SK-N-SH (cell line): ENCODE measurements at regions not wholly inside any gene's neighbourhood (a gene's known extent, or its start where the extent isn't known, plus 50 kb on each side); places are given as distances from the start of the nearest gene placed in this dataset.

Experiments used
- CTCF ChIA-PET: fragments of 300-600, 350-600 bp; formaldehyde crosslinking; extraction: SDS; loops from one replicate; lab custom pipeline; 2021; lab: Yijun Ruan, JAX
- POLR2A ChIA-PET: fragments of 350-600 bp; sonication (Branson Sonifier 250); formaldehyde crosslinking; extraction: SDS; loops from one replicate; lab custom pipeline; 2020; ENCODE audit warnings: antibody characterized with exemption, inconsistent platforms; lab: Yijun Ruan, JAX
- DNase-seq: peaks from one replicate; pipeline ENCODE4 v3.0.0; 2012
- H2AFZ ChIP-seq: fragments of 200-600 bp; sonication (generic); 2 replicates; pipeline ENCODE4 v1.8.1; 2016; ENCODE audit warnings: antibody characterized with exemption, mild to moderate bottlenecking, low read depth
- H3F3A ChIP-seq: fragments of 200-600 bp; sonication (generic); replicated peaks from 2 replicates; pipeline ENCODE3; 2016; ENCODE audit warnings: antibody characterized with exemption, mild to moderate bottlenecking; ENCODE audit not compliant: insufficient read depth
- H3K27ac ChIP-seq, 2 experiments: fragments of 200-500 bp in 1 of 2; fragments of 200-600 bp in 1 of 2; sonication (Bioruptor generic) in 1 of 2; sonication (generic), shearing (Covaris generic) in 1 of 2; 2 replicates each; pipeline versions ENCODE4 v1.5.1 to v1.6.1; 2014 to 2016; ENCODE audit warnings: low read depth in 2 of 2, inconsistent platforms in 1 of 2, low read length in 1 of 2, mild to moderate bottlenecking in 1 of 2, mixed read lengths in 1 of 2
- H3K27me3 ChIP-seq: fragments of 200-600 bp; sonication (generic), shearing (Covaris generic); 2 replicates; pipeline ENCODE4 v1.6.1; 2016; ENCODE audit warnings: mixed run types; ENCODE audit not compliant: insufficient read depth
- H3K36me3 ChIP-seq, 2 experiments: fragments of 200-500 bp in 1 of 2; fragments of 200-600 bp in 1 of 2; sonication (Bioruptor generic) in 1 of 2; sonication (generic) in 1 of 2; replicated peaks in 1 of 2; 2 replicates each; pipeline versions ENCODE3 to v1.5.1; 2014 to 2016; ENCODE audit warnings: low read length in 1 of 2, mild to moderate bottlenecking in 1 of 2; ENCODE audit not compliant: insufficient read depth in 2 of 2, control insufficient read depth in 1 of 2
- H3K4me1 ChIP-seq, 2 experiments: fragments of 200-500 bp in 1 of 2; fragments of 200-600 bp in 1 of 2; sonication (Bioruptor generic) in 1 of 2; sonication (generic), shearing (Covaris generic) in 1 of 2; 2 replicates each; pipeline versions ENCODE4 v1.5.1 to v1.6.1; 2014 to 2016; ENCODE audit warnings: low read depth in 1 of 2, low read length in 1 of 2, mixed run types in 1 of 2; ENCODE audit not compliant: insufficient read depth in 2 of 2, control insufficient read depth in 1 of 2
- H3K4me2 ChIP-seq: fragments of 200-600 bp; sonication (generic), shearing (Covaris generic); 2 replicates; pipeline ENCODE4 v1.6.1; 2017; ENCODE audit warnings: mixed run types
- H3K4me3 ChIP-seq, 2 experiments: fragments of 200-500 bp in 1 of 2; fragments of 200-600 bp in 1 of 2; sonication (Bioruptor generic) in 1 of 2; sonication (generic), shearing (Covaris generic) in 1 of 2; 2 replicates each; pipeline versions ENCODE4 v1.5.1 to v1.8.1; 2014 to 2016; ENCODE audit warnings: low read depth in 2 of 2, inconsistent platforms in 1 of 2, low read length in 1 of 2, mild to moderate bottlenecking in 1 of 2, mixed read lengths in 1 of 2, moderate library complexity in 1 of 2
- H3K79me2 ChIP-seq: fragments of 200-600 bp; sonication (generic); 2 replicates; pipeline ENCODE4 v1.8.1; 2017; ENCODE audit warnings: mild to moderate bottlenecking; ENCODE audit not compliant: insufficient read depth
- H3K9ac ChIP-seq: fragments of 200-600 bp; sonication (generic); 2 replicates; pipeline ENCODE4 v1.6.1; 2017; ENCODE audit warnings: mixed run types
- H3K9me2 ChIP-seq: fragments of 200-600 bp; sonication (generic); 2 replicates; pipeline ENCODE4 v1.6.1; 2017; ENCODE audit warnings: mixed run types
- H3K9me3 ChIP-seq: fragments of 200-600 bp; sonication (generic); 2 replicates; pipeline ENCODE4 v1.6.1; 2017; ENCODE audit warnings: mixed run types, mild to moderate bottlenecking, moderate library complexity
- H4K20me1 ChIP-seq: fragments of 200-600 bp; sonication (generic); 2 replicates; pipeline ENCODE4 v1.6.1; 2017; ENCODE audit warnings: mild to moderate bottlenecking, mixed run types; ENCODE audit not compliant: insufficient read depth
- CHD2 ChIP-seq: fragments of 150-350 bp; IDR thresholded peaks from 2 replicates; pipeline ENCODE4 v1.6.1; 2018; ENCODE audit warnings: low read length; ENCODE audit not compliant: partially characterized antibody
- EZH2phosphoT487 ChIP-seq: fragments of 200-600 bp; sonication (generic); IDR thresholded peaks from 2 replicates; pipeline ENCODE4 v1.6.1; 2017; ENCODE audit warnings: low read depth, mixed run types, mild to moderate bottlenecking, antibody characterized with exemption, moderate library complexity, borderline replicate concordance
- MEF2A ChIP-seq: IDR thresholded peaks from 2 replicates; pipeline ENCODE4 v1.4.0; 2012; ENCODE audit warnings: low read depth, borderline replicate concordance
- NRF1 ChIP-seq: IDR thresholded peaks from 2 replicates; pipeline ENCODE4 v1.6.1; 2012; ENCODE audit warnings: low read depth, mild to moderate bottlenecking, low read length
- POLR2AphosphoS5 ChIP-seq: IDR thresholded peaks from 2 replicates; pipeline ENCODE4 v1.6.1; 2012; ENCODE audit warnings: low read depth, low read length
- RAD21 ChIP-seq: IDR thresholded peaks from 2 replicates; pipeline ENCODE4 v1.6.1; 2012; ENCODE audit warnings: mild to moderate bottlenecking, low read length
- RCOR1 ChIP-seq: fragments of 150-350 bp; IDR thresholded peaks from 2 replicates; pipeline ENCODE4 v1.6.1; 2017; ENCODE audit warnings: antibody characterized with exemption, low read length
- SIN3A ChIP-seq: IDR thresholded peaks from 2 replicates; pipeline ENCODE4 v1.6.1; 2012; ENCODE audit warnings: low read depth, mild to moderate bottlenecking, low read length, moderate library complexity, borderline replicate concordance
- SMC3 ChIP-seq: IDR thresholded peaks from 2 replicates; pipeline ENCODE4 v1.6.1; 2012; ENCODE audit warnings: low read depth, low read length, improper control_type of control experiment
- TAF1 ChIP-seq: IDR thresholded peaks from 2 replicates; pipeline ENCODE4 v1.6.1; 2012; ENCODE audit warnings: low read depth, mild to moderate bottlenecking, low read length, moderate library complexity, borderline replicate concordance
- YY1 ChIP-seq: IDR thresholded peaks from 2 replicates; pipeline ENCODE4 v1.4.0; 2012; ENCODE audit warnings: low read depth, mild to moderate bottlenecking
- WGBS: methylation state at CpG from one replicate; pipeline ENCODE4 v1.1.6; 2017; ENCODE audit warnings: low lambda C conversion rate; 5-methylcytosine and 5-hydroxymethylcytosine counted together
- TF ChIP-seq, protein P1 (sequence below): IDR thresholded peaks from 2 replicates; pipeline ENCODE4; 2012
- TF ChIP-seq, protein P2 (sequence below): IDR thresholded peaks from 2 replicates; pipeline ENCODE4 v1.4.0; 2012; ENCODE audit warnings: low read depth
- TF ChIP-seq, protein P3 (sequence below): IDR thresholded peaks from 2 replicates; pipeline ENCODE4 v1.6.1; 2012; ENCODE audit warnings: mild to moderate bottlenecking, low read depth, low read length, moderate library complexity

DNA sequence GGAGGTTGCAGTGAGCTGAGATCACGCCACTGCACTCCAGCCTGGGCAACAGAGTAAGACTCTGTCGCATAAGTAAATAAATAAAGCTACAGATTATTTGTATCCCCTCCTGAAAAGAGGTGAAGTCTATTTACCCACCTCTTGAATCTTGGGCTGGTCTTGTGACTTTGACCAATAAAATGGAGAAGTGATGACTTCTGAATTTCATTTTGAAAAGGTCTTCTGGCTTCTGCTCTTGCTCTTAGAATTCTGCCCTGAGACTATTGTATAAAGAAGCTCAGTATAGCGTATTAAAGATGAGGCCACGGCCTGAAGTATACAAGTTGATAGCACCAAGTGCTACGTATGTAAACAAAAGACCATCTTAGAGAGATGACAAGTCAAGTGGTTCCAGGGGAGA is 88.3 kb upstream of the AMN1 start:
- H3K79me2 ChIP-seq = no peaks in the 10 kb centered on the region
- 44% methylated on average over 5 of the region's 5 CpGs for WGBS
- CTCF ChIA-PET = interaction anchor here (1.0 kb wide), 1 partner anchor 148 kb away, joined by 3 read pairs; no protein-coding TSS in a partner anchor

DNA sequence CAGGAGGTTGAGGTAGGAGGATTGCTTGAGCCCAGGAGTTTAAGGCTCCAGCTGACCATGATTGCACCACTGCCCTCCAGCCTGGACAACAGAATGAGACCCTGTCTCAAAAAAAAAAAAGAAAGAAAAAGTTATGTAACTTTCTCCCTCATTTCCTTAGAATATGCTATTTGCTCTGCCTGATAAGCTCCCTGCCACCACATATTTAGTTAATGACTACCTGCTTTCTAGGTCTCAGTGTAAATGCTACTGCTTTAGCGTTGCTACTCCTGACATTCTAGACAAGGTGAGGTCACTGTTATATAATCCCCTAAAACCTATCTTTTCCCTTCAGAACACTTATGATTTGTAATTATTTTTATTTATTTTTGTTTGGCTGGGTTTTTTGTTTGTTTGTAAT is 86.3 kb upstream of the AMN1 start:
- Histone ChIP-seq H3K9me3 (no peaks in the 10 kb centered on the region), H3K79me2 (no peaks in the 10 kb centered on the region), H4K20me1 (no peaks in the 10 kb centered on the region), H3K4me3 (no peak overlapping the region), H2AFZ (no peak overlapping the region), H3F3A (no peaks in the 10 kb centered on the region), H3K36me3 (no peaks in the 10 kb centered on the region), H3K9ac (no peak overlapping the region), H3K27ac (no peak overlapping the region), H3K27me3 (no peaks in the 10 kb centered on the region), H3K4me1 (no peaks in the 10 kb centered on the region), H3K4me2 (no peak overlapping the region), H3K9me2 (no peaks in the 10 kb centered on the region)
- WGBS = 74% methylated on average over 1 of the region's 1 CpG
- CTCF ChIA-PET = no interaction called here
- POLR2A ChIA-PET = no interaction called here
- TF ChIP-seq, protein P1, sequence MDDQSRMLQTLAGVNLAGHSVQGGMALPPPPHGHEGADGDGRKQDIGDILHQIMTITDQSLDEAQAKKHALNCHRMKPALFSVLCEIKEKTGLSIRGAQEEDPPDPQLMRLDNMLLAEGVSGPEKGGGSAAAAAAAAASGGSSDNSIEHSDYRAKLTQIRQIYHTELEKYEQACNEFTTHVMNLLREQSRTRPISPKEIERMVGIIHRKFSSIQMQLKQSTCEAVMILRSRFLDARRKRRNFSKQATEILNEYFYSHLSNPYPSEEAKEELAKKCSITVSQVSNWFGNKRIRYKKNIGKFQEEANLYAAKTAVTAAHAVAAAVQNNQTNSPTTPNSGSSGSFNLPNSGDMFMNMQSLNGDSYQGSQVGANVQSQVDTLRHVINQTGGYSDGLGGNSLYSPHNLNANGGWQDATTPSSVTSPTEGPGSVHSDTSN = no peak
- TF ChIP-seq SIN3A = no peak
- no peak for TF ChIP-seq POLR2AphosphoS5
- no peak for DNase-seq

More for the DNA sequence above, 88.3 kb upstream of the AMN1 start:
- TF ChIP-seq RAD21 = no peak
- TF ChIP-seq MEF2A = no peak
- TF ChIP-seq CHD2 = no peak
- no peak for TF ChIP-seq POLR2AphosphoS5
- TF ChIP-seq TAF1 = no peak
- no peak for TF ChIP-seq NRF1
- TF ChIP-seq EZH2phosphoT487 = no peak
- no peak for TF ChIP-seq SMC3
- no peak for TF ChIP-seq RCOR1
- no peak for TF ChIP-seq YY1
- TF ChIP-seq, protein P2, sequence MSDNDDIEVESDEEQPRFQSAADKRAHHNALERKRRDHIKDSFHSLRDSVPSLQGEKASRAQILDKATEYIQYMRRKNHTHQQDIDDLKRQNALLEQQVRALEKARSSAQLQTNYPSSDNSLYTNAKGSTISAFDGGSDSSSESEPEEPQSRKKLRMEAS = no peak
- TF ChIP-seq, protein P3, sequence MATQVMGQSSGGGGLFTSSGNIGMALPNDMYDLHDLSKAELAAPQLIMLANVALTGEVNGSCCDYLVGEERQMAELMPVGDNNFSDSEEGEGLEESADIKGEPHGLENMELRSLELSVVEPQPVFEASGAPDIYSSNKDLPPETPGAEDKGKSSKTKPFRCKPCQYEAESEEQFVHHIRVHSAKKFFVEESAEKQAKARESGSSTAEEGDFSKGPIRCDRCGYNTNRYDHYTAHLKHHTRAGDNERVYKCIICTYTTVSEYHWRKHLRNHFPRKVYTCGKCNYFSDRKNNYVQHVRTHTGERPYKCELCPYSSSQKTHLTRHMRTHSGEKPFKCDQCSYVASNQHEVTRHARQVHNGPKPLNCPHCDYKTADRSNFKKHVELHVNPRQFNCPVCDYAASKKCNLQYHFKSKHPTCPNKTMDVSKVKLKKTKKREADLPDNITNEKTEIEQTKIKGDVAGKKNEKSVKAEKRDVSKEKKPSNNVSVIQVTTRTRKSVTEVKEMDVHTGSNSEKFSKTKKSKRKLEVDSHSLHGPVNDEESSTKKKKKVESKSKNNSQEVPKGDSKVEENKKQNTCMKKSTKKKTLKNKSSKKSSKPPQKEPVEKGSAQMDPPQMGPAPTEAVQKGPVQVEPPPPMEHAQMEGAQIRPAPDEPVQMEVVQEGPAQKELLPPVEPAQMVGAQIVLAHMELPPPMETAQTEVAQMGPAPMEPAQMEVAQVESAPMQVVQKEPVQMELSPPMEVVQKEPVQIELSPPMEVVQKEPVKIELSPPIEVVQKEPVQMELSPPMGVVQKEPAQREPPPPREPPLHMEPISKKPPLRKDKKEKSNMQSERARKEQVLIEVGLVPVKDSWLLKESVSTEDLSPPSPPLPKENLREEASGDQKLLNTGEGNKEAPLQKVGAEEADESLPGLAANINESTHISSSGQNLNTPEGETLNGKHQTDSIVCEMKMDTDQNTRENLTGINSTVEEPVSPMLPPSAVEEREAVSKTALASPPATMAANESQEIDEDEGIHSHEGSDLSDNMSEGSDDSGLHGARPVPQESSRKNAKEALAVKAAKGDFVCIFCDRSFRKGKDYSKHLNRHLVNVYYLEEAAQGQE = no peak
- H3K9ac ChIP-seq = no peak overlapping the region
- H3F3A ChIP-seq = no peaks in the 10 kb centered on the region
- H3K36me3 ChIP-seq = no peaks in the 10 kb centered on the region
- POLR2A ChIA-PET = no interaction called here
- H2AFZ ChIP-seq = no peak overlapping the region
- no peak overlapping the region for H3K27ac ChIP-seq
- DNase-seq = no peak
- no peaks in the 10 kb centered on the region for H3K4me1 ChIP-seq
- no peaks in the 10 kb centered on the region for H3K9me3 ChIP-seq
- no peaks in the 10 kb centered on the region for H3K9me2 ChIP-seq
- H3K27me3 ChIP-seq = no peaks in the 10 kb centered on the region
- no peaks in the 10 kb centered on the region for H4K20me1 ChIP-seq
- no peak overlapping the region for H3K4me2 ChIP-seq
- no peak overlapping the region for H3K4me3 ChIP-seq
